Natural killer cell (primary cell): ENCODE measurements at regions not wholly inside any gene's neighbourhood (a gene's known extent, or its start where the extent isn't known, plus 50 kb on each side); places are given as distances from the start of the nearest gene placed in this dataset.

Experiments used
- ATAC-seq, 3 donors: fragments of 150-1000 bp in 2 of 3; fragments of 200-7000 bp in 1 of 3; cut with Tn5 transposase; 1 replicate in 1 of 3; 2 replicates in 2 of 3; pipeline ENCODE4 v1.10.0; 2021; ENCODE audit warnings: mild to moderate bottlenecking in 2 of 3, moderate library complexity in 2 of 3
- DNase-seq, 2 donors: peaks; one replicate each; pipeline versions ENCODE4 v3.0.0 to v3.0.0-alpha.2; 2013 to 2021; ENCODE audit warnings: mixed read lengths in 1 of 2
- H3K27ac ChIP-seq: one replicate; pipeline ENCODE4 v1.5.1; 2013; ENCODE audit warnings: mild to moderate bottlenecking, low read length
- H3K27me3 ChIP-seq: one replicate; pipeline ENCODE4 v1.6.1; 2013; ENCODE audit warnings: low read length; ENCODE audit not compliant: control insufficient read depth, insufficient read depth
- H3K36me3 ChIP-seq: one replicate; pipeline ENCODE4 v1.6.1; 2013; ENCODE audit warnings: low read length; ENCODE audit not compliant: control insufficient read depth, insufficient read depth
- H3K4me1 ChIP-seq: one replicate; pipeline ENCODE4 v1.6.1; 2013; ENCODE audit warnings: low read length; ENCODE audit not compliant: control insufficient read depth, insufficient read depth
- H3K4me3 ChIP-seq: one replicate; pipeline ENCODE4 v1.5.1; 2013; ENCODE audit warnings: low read length
- H3K9me3 ChIP-seq: one replicate; pipeline ENCODE4 v1.6.1; 2013; ENCODE audit warnings: low read length; ENCODE audit not compliant: control insufficient read depth, insufficient read depth
- H3K27ac Mint-ChIP-seq, 2 donors: one replicate each; pipeline ENCODE4 v1.8.0; 2022; ENCODE audit warnings: mild to moderate bottlenecking in 2 of 2, mixed read lengths in 2 of 2, moderate library complexity in 1 of 2
- H3K27me3 Mint-ChIP-seq, 2 donors: one replicate each; pipeline ENCODE4 v1.8.0; 2022; ENCODE audit warnings: low read depth in 2 of 2, mixed read lengths in 2 of 2
- H3K36me3 Mint-ChIP-seq: one replicate; pipeline ENCODE4 v1.8.0; 2022; ENCODE audit warnings: mixed read lengths
- H3K4me1 Mint-ChIP-seq, 2 donors: one replicate each; pipeline ENCODE4 v1.8.0; 2022; ENCODE audit warnings: mixed read lengths in 2 of 2
- H3K4me3 Mint-ChIP-seq: one replicate; pipeline ENCODE4 v1.8.0; 2022; ENCODE audit warnings: mild to moderate bottlenecking, moderate library complexity, mixed read lengths
- H3K9me3 Mint-ChIP-seq, 2 donors: one replicate each; pipeline ENCODE4 v1.8.0; 2022; ENCODE audit warnings: mixed read lengths in 2 of 2
- CTCF ChIP-seq: fragments of 200-600 bp; IDR thresholded peaks from one replicate; pipeline ENCODE4 v1.8.0; 2022; ENCODE audit warnings: antibody characterized with exemption
- WGBS: methylation state at CpG from one replicate; pipeline ENCODE4 v1.1.7; 2013; ENCODE audit warnings: missing lambda C conversion rate; ENCODE audit not compliant: insufficient coverage; 5-methylcytosine and 5-hydroxymethylcytosine counted together
- intact Hi-C: fragments of 100-400 bp; cut with micrococcal nuclease; formaldehyde crosslinking; loops from one replicate; pipeline ENCODE4 v1.14.2; 2022

DNA sequence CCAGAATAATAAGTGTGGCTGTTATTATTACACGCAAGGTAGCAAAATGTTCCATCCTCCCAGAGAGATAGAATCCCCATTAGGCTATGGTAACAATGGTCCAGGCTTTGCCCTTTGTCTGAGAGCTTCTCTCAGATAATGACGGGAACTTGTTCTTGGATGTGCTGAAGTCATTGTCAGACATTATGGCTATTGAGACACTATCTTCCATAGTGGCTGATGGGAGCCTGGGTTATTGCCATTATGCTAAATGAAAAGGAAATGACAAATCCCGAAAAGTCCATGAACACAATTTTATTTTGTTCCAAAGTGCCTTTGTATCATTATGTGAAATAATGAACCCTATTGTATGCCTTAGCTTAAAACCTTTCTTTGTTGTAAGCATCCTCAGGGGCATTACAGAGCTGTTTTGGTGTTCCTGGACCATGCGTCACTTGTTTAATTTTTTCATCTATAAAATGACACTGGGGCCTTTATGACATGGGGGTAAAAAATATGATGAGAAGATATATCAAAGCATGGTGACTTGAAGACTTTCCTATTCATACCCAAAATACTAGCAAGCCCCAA lies 218.5 kb downstream of the KCNS3 start:
- no peaks in the 10 kb centered on the region for H3K4me1 Mint-ChIP-seq
- H3K27ac Mint-ChIP-seq: no peak overlapping the region
- TF ChIP-seq CTCF: no peak
- no peaks in the 10 kb centered on the region for H3K27me3 ChIP-seq
- H3K4me3 ChIP-seq: no peak overlapping the region
- 100% methylated on average over 1 of the region's 4 CpGs for WGBS
- no peak for ATAC-seq
- no peaks in the 10 kb centered on the region for H3K4me1 ChIP-seq
- H3K9me3 Mint-ChIP-seq: peaks cover 0 to 2% of the 10 kb centered on the region in 2 donors
- intact Hi-C loops: no loop called here
- no peaks in the 10 kb centered on the region for H3K27me3 Mint-ChIP-seq
- no peak overlapping the region for H3K27ac ChIP-seq
- no peaks in the 10 kb centered on the region for H3K36me3 Mint-ChIP-seq
- H3K4me3 Mint-ChIP-seq: no peak overlapping the region
- H3K36me3 ChIP-seq: no peaks in the 10 kb centered on the region
- no peak for DNase-seq
- H3K9me3 ChIP-seq: no peaks in the 10 kb centered on the region

DNA sequence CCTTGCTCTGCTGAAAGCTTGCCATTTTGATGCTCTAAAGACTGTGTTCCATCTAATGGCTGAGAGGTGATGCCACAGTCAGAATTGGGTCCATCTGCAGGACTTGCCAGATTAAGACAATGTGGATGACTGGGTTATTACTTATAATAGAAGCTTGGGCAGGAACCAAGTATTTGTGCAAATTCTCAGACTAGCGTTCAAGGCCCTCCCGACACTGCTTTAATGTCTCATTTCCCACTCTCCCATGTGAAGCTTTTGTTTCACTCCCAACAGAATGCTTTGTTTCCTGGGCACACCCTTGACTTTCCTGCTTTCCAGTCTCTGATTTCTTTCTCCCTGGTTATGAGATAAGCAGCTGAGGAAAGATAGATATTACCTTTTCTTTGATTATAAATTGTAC lies 215.8 kb downstream of the KCNS3 start:
- TF ChIP-seq CTCF: no peak
- H3K27me3 Mint-ChIP-seq: no peaks in the 10 kb centered on the region
- H3K27ac Mint-ChIP-seq: no peak overlapping the region
- peaks cover 0 to 2% of the 10 kb centered on the region in 2 donors for H3K9me3 Mint-ChIP-seq
- H3K4me3 Mint-ChIP-seq: no peak overlapping the region
- H3K9me3 ChIP-seq: no peaks in the 10 kb centered on the region
- no peak overlapping the region for H3K4me3 ChIP-seq
- ATAC-seq (no peak), DNase-seq (no peak)
- H3K27ac ChIP-seq: no peak overlapping the region
- no peaks in the 10 kb centered on the region for H3K4me1 ChIP-seq
- H3K4me1 Mint-ChIP-seq: no peaks in the 10 kb centered on the region
- no peaks in the 10 kb centered on the region for H3K36me3 Mint-ChIP-seq
- 33% methylated on average over 1 of the region's 2 CpGs for WGBS
- no peaks in the 10 kb centered on the region for H3K36me3 ChIP-seq
- intact Hi-C loops: no loop called here
- H3K27me3 ChIP-seq: no peaks in the 10 kb centered on the region

GRCh38 chr2:18093196-18093595 lies 214.7 kb downstream of the KCNS3 start:
- no peak for TF ChIP-seq CTCF
- Histone ChIP-seq H3K9me3 (no peaks in the 10 kb centered on the region), H3K27ac (no peak overlapping the region), H3K4me3 (no peak overlapping the region), H3K27me3 (no peaks in the 10 kb centered on the region), H3K4me1 (no peaks in the 10 kb centered on the region), H3K36me3 (no peaks in the 10 kb centered on the region)
- no peak for ATAC-seq
- Mint-ChIP-seq H3K9me3 (peaks cover 0 to 4% of the 10 kb centered on the region in 2 donors), H3K27me3 (no peaks in the 10 kb centered on the region), H3K4me1 (no peaks in the 10 kb centered on the region), H3K4me3 (no peak overlapping the region), H3K36me3 (no peaks in the 10 kb centered on the region), H3K27ac (no peak overlapping the region)
- intact Hi-C loops: no loop called here
- DNase-seq: no peak
- WGBS: 83% methylated on average over 2 of the region's 3 CpGs

DNA sequence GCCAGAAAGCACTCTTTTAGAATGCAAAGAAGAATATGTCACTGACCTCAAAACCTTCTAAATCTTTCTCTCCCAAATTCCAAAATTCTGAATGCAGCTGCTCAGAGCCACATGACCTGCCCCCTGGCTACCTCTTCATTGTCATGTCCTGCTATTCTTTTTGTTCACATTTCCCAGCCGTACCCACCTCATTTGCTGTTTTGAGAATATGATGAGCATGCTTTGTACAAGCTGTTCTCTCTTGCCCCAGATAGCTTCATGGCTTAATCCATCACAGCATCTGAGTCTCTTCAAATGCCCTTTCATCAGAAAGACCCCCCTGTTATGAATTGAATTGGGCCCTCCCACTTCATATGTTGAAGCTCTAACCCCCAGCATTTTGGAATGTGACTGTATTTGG lies 214.3 kb downstream of the KCNS3 start:
- H3K27me3 Mint-ChIP-seq: no peaks in the 10 kb centered on the region
- peaks cover 3 to 6% of the 10 kb centered on the region in 2 donors for H3K9me3 Mint-ChIP-seq
- no peak overlapping the region for H3K4me3 Mint-ChIP-seq
- Histone ChIP-seq H3K27me3 (no peaks in the 10 kb centered on the region), H3K4me1 (no peaks in the 10 kb centered on the region), H3K4me3 (no peak overlapping the region), H3K9me3 (no peaks in the 10 kb centered on the region), H3K27ac (no peak overlapping the region), H3K36me3 (no peaks in the 10 kb centered on the region)
- no peaks in the 10 kb centered on the region for H3K36me3 Mint-ChIP-seq
- H3K27ac Mint-ChIP-seq: no peak overlapping the region
- DNase-seq: no peak
- TF ChIP-seq CTCF: no peak
- no peak for ATAC-seq
- H3K4me1 Mint-ChIP-seq: no peaks in the 10 kb centered on the region
- WGBS: 83% methylated on average over 1 of the region's 1 CpG
- intact Hi-C loops: no loop called here
